ENCODE measurements at regions not wholly inside any gene's neighbourhood (a gene's known extent, or its start where the extent isn't known, plus 50 kb on each side); places are given as distances from the start of the nearest gene placed in this dataset.
"Not testable (repeated sequence)": the region's sequence is repeated elsewhere in the genome, so short reads cannot be mapped to it uniquely, and the experiment has no call there.

GRCh38 chr16:73951481-73951880 lies 345.1 kb upstream of the PSMD7 start:
- H3K9me3 ChIP-seq (ENCODE audit: control insufficient read depth in 4 of 4, insufficient read depth in 3 of 4, low read length in 3 of 4) = no peaks in the 10 kb centered on the region
- H3K9ac ChIP-seq (ENCODE audit: insufficient read depth in 1 of 2, low read length in 2 of 2) = no peak overlapping the region

DNA sequence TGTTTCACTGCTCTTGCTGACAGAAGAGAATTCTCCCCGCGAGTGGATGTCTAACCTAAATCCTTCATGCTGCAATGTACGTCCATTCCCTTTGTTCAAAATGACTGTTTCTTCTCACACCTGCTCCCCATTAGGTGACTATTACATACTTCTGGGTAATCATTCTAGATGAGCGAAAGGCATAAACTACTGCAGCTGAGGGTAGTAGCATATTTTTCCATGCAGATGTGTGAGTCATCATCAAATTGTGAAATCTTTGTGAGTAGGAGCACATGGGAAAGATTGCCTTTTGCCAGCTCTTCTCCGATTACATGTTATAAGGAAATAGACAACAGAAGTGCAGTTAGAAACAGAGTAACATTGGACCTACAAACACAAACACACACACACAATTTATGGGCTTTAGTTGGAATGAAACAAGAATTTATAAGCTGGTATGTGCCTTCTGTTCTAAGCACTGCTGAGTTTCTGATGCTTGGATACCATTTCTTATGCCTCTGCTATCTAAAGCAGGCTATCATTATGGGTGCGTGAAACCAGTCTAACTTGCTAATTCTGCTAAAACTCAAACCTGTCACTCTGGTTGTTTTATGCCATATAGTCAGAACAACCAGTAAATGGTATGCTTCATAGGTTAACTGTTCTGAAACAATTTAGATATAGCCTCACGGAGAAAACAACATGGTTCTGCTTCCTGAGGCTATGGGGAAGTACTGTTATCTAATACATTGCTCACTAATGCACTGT lies 346.9 kb upstream of the PSMD7 start:
- no peaks in the 10 kb centered on the region for H3K36me3 ChIP-seq (ENCODE audit: control insufficient read depth in 4 of 4, insufficient read depth in 4 of 4, low read length in 4 of 4)
- H3K4me1 ChIP-seq (ENCODE audit: control insufficient read depth in 5 of 5, insufficient read depth in 5 of 5, low read length in 5 of 5) = peaks cover 0 to 18% (median 4%) of the 10 kb centered on the region in 5 donors
- no peaks in the 10 kb centered on the region for H3K27me3 ChIP-seq (ENCODE audit: control insufficient read depth in 3 of 3, insufficient read depth in 3 of 3, low read length in 2 of 3)
- H3K9me3 ChIP-seq (ENCODE audit: control insufficient read depth in 4 of 4, insufficient read depth in 3 of 4, low read length in 3 of 4) = no peaks in the 10 kb centered on the region
- peak overlapping the region in 1 of 2 donors; percentile 27 for H3K9ac ChIP-seq (ENCODE audit: insufficient read depth in 1 of 2, low read length in 2 of 2)
- ATAC-seq (ENCODE audit: insufficient read depth, low FRiP score) (no peak), DNase-seq (peak; percentile 33 to 96 (median 94))
- TF ChIP-seq, protein P1, sequence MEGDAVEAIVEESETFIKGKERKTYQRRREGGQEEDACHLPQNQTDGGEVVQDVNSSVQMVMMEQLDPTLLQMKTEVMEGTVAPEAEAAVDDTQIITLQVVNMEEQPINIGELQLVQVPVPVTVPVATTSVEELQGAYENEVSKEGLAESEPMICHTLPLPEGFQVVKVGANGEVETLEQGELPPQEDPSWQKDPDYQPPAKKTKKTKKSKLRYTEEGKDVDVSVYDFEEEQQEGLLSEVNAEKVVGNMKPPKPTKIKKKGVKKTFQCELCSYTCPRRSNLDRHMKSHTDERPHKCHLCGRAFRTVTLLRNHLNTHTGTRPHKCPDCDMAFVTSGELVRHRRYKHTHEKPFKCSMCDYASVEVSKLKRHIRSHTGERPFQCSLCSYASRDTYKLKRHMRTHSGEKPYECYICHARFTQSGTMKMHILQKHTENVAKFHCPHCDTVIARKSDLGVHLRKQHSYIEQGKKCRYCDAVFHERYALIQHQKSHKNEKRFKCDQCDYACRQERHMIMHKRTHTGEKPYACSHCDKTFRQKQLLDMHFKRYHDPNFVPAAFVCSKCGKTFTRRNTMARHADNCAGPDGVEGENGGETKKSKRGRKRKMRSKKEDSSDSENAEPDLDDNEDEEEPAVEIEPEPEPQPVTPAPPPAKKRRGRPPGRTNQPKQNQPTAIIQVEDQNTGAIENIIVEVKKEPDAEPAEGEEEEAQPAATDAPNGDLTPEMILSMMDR (IDR thresholded peaks at IDR 0.05; ENCODE audit: control extremely low read depth, extremely low read depth) = no peak
- H3K4me3 ChIP-seq = no peak overlapping the region
- WGBS, 2 donors = 78 to 84% methylated on average over 7 of the region's 7 CpGs
- H3K27ac ChIP-seq (ENCODE audit: low read depth in 1 of 2, low read length in 1 of 2) = no peak overlapping the region

More at GRCh38 chr16:73951481-73951880, 345.1 kb upstream of the PSMD7 start:
- Histone ChIP-seq H3K27me3 (ENCODE audit: control insufficient read depth in 3 of 3, insufficient read depth in 3 of 3, low read length in 2 of 3) (no peaks in the 10 kb centered on the region), H3K36me3 (ENCODE audit: control insufficient read depth in 4 of 4, insufficient read depth in 4 of 4, low read length in 4 of 4) (no peaks in the 10 kb centered on the region), H3K27ac (ENCODE audit: low read depth in 1 of 2, low read length in 1 of 2) (peak overlapping the region in 1 of 2 donors; percentile 24), H3K4me3 (no peak overlapping the region), H3K4me1 (ENCODE audit: control insufficient read depth in 5 of 5, insufficient read depth in 5 of 5, low read length in 5 of 5) (peaks cover 0 to 18% (median 4%) of the 10 kb centered on the region in 5 donors)
- TF ChIP-seq, protein P1 (IDR thresholded peaks at IDR 0.05; ENCODE audit: control extremely low read depth, extremely low read depth) = no peak
- 59% methylated on average over 3 of the region's 3 CpGs for WGBS, 2 donors
- peak; percentile 85 to 95 (median 92) for DNase-seq
- no peak for ATAC-seq (ENCODE audit: insufficient read depth, low FRiP score)

DNA sequence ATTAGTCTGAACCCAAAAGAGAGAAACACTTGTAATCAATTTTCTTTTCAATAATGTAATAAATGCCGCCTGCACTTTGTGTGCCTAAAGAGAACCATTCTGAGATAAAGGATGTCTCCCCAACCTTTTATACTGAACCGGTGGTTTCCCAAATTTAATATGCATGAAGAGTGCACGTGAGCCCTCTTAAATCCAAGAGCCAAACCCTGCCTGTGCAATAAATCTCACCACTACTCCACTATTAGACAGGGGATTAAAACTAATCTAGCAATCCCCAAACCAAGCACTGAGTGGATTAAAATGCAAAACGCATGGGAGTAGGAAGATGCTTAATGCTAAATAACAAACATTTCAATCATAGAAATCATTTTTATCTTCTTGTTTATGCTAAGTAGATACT lies 351.0 kb upstream of the PSMD7 start:
- WGBS, 2 donors = 84 to 87% methylated on average over 4 of the region's 4 CpGs
- DNase-seq (no peak), ATAC-seq (ENCODE audit: insufficient read depth, low FRiP score) (no peak)
- no peaks in the 10 kb centered on the region for H3K36me3 ChIP-seq (ENCODE audit: control insufficient read depth in 4 of 4, insufficient read depth in 4 of 4, low read length in 4 of 4)
- H3K27me3 ChIP-seq (ENCODE audit: control insufficient read depth in 3 of 3, insufficient read depth in 3 of 3, low read length in 2 of 3) = no peaks in the 10 kb centered on the region
- no peak overlapping the region for H3K4me3 ChIP-seq
- TF ChIP-seq, protein P1 (IDR thresholded peaks at IDR 0.05; ENCODE audit: control extremely low read depth, extremely low read depth) = no peak
- no peaks in the 10 kb centered on the region for H3K9me3 ChIP-seq (ENCODE audit: control insufficient read depth in 4 of 4, insufficient read depth in 3 of 4, low read length in 3 of 4)
- peaks cover 0 to 10% (median 4%) of the 10 kb centered on the region in 5 donors for H3K4me1 ChIP-seq (ENCODE audit: control insufficient read depth in 5 of 5, insufficient read depth in 5 of 5, low read length in 5 of 5)
- H3K9ac ChIP-seq (ENCODE audit: insufficient read depth in 1 of 2, low read length in 2 of 2) = no peak overlapping the region
- no peak overlapping the region for H3K27ac ChIP-seq (ENCODE audit: low read depth in 1 of 2, low read length in 1 of 2)

DNA sequence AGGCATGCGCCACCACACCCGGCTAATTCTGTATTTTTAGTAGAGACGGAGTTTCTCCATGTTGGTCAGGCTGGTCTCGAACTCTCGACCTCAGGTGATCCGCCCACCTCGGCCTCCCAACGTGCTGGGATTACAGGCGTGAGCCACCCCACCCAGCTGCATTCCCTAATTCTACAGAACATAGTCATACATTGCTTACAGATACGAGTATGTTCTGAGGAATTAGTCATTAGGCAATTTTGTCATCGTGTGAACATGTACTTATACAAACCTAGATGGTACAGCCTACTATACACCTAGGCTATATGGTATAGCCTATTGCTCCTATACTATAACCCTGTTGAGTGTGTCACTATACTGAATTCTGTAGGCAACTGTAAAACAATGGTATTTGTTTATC lies 353.4 kb upstream of the PSMD7 start:
- not testable (repeated sequence) for DNase-seq
- WGBS, 2 donors = 92 to 96% methylated on average over 11 of the region's 11 CpGs

DNA sequence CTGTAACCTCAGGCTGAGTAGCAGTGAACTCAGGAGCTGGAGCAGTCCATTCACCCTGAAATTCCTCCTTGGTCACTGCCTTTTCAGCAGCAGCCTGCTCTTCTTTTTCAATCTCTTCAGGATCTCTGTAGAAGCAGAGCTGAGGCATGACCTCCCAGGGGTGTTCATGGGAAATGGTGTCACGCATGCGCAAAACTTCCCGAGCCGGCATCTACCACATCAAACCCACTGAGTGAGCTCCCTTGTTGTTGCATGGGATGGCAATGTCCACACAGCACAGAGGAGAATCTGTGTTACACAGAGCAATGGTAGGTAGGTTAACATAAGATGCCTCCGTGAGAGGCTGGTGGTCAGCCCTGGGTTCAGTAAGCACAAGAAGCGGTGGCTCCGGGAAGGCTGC lies 355.8 kb upstream of the PSMD7 start:
- not testable (repeated sequence) for H3K27ac ChIP-seq (ENCODE audit: low read depth in 1 of 2, low read length in 1 of 2); H3K36me3 ChIP-seq (ENCODE audit: control insufficient read depth in 4 of 4, insufficient read depth in 4 of 4, low read length in 4 of 4); H3K9ac ChIP-seq (ENCODE audit: insufficient read depth in 1 of 2, low read length in 2 of 2); H3K9me3 ChIP-seq (ENCODE audit: control insufficient read depth in 4 of 4, insufficient read depth in 3 of 4, low read length in 3 of 4); H3K27me3 ChIP-seq (ENCODE audit: control insufficient read depth in 3 of 3, insufficient read depth in 3 of 3, low read length in 2 of 3); DNase-seq; H3K4me1 ChIP-seq (ENCODE audit: control insufficient read depth in 5 of 5, insufficient read depth in 5 of 5, low read length in 5 of 5); ATAC-seq (ENCODE audit: insufficient read depth, low FRiP score); H3K4me3 ChIP-seq
- 95 to 97% methylated on average over 7 of the region's 7 CpGs for WGBS, 2 donors

More for the DNA sequence above, 353.4 kb upstream of the PSMD7 start:
- H3K27me3 ChIP-seq (ENCODE audit: control insufficient read depth in 3 of 3, insufficient read depth in 3 of 3, low read length in 2 of 3); H3K9me3 ChIP-seq (ENCODE audit: control insufficient read depth in 4 of 4, insufficient read depth in 3 of 4, low read length in 3 of 4); H3K4me1 ChIP-seq (ENCODE audit: control insufficient read depth in 5 of 5, insufficient read depth in 5 of 5, low read length in 5 of 5); H3K9ac ChIP-seq (ENCODE audit: insufficient read depth in 1 of 2, low read length in 2 of 2); ATAC-seq (ENCODE audit: insufficient read depth, low FRiP score); H3K36me3 ChIP-seq (ENCODE audit: control insufficient read depth in 4 of 4, insufficient read depth in 4 of 4, low read length in 4 of 4); H3K27ac ChIP-seq (ENCODE audit: low read depth in 1 of 2, low read length in 1 of 2); H3K4me3 ChIP-seq: not testable (repeated sequence)

Data from lung (tissue), 11 donors.